HK-2 (cell line): ENCODE measurements at regions not wholly inside any gene's neighbourhood (a gene's known extent, or its start where the extent isn't known, plus 50 kb on each side); places are given as distances from the start of the nearest gene placed in this dataset.
"Not testable (repeated sequence)": the region's sequence is repeated elsewhere in the genome, so short reads cannot be mapped to it uniquely, and the experiment has no call there.

Experiments
- DNase-seq: peaks from one replicate; pipeline ENCODE4 v3.0.0-alpha.2; 2018; ENCODE audit not compliant: unreplicated experiment

- no peak for DNase-seq
These were observed 469.5 kb upstream of the NRSN1 start for GRCh38 chr6:23656255-23657194.

GRCh38 chr6:23659125-23659524 is 466.9 kb upstream of the NRSN1 start:
- DNase-seq: no peak

- no peak for DNase-seq
These were observed 464.5 kb upstream of the NRSN1 start for GRCh38 chr6:23661549-23661948.

- DNase-seq: no peak
These were observed 462.9 kb upstream of the NRSN1 start for GRCh38 chr6:23663096-23663495.

- DNase-seq: no peak
These were observed 462.4 kb upstream of the NRSN1 start for GRCh38 chr6:23663652-23664051.

GRCh38 chr6:23665911-23666310 is 460.1 kb upstream of the NRSN1 start:
- DNase-seq: not testable (repeated sequence)

GRCh38 chr6:23672737-23673136 is 453.3 kb upstream of the NRSN1 start:
- no peak for DNase-seq

- no peak for DNase-seq
These were observed 447.4 kb upstream of the NRSN1 start for GRCh38 chr6:23678626-23679025.

GRCh38 chr6:23681743-23682142 is 444.3 kb upstream of the NRSN1 start:
- DNase-seq: no peak

- no peak for DNase-seq
These were observed 437.4 kb upstream of the NRSN1 start for GRCh38 chr6:23688650-23689049.

GRCh38 chr6:23690453-23691049 is 435.5 kb upstream of the NRSN1 start:
- DNase-seq: no peak

GRCh38 chr6:23692184-23692583 is 433.8 kb upstream of the NRSN1 start:
- DNase-seq: no peak

- no peak for DNase-seq
These were observed 429.0 kb upstream of the NRSN1 start for GRCh38 chr6:23696992-23697391.

GRCh38 chr6:23704479-23705052 is 421.4 kb upstream of the NRSN1 start:
- no peak for DNase-seq

GRCh38 chr6:23705697-23706096 is 420.3 kb upstream of the NRSN1 start:
- DNase-seq: no peak

- DNase-seq: no peak
These were observed 413.3 kb upstream of the NRSN1 start for GRCh38 chr6:23712756-23713155.

GRCh38 chr6:23713211-23713610 is 412.8 kb upstream of the NRSN1 start:
- no peak for DNase-seq

- no peak for DNase-seq
These were observed 397.3 kb upstream of the NRSN1 start for GRCh38 chr6:23728707-23729106.

GRCh38 chr6:23731609-23732008 is 394.4 kb upstream of the NRSN1 start:
- DNase-seq: no peak

GRCh38 chr6:23732521-23732920 is 393.5 kb upstream of the NRSN1 start:
- DNase-seq: no peak

GRCh38 chr6:23735151-23735550 is 390.9 kb upstream of the NRSN1 start:
- no peak for DNase-seq

GRCh38 chr6:23736577-23736976 is 389.4 kb upstream of the NRSN1 start:
- no peak for DNase-seq

- DNase-seq: no peak
These were observed 378.8 kb upstream of the NRSN1 start for GRCh38 chr6:23747239-23747638.
